DMS79 treated with DMSO at 0.1 percent for 48 hours (cell line): ENCODE measurements at regions not wholly inside any gene's neighbourhood (a gene's known extent, or its start where the extent isn't known, plus 50 kb on each side); places are given as distances from the start of the nearest gene placed in this dataset.

Experiments used
- DNase-seq: peaks from one replicate; lab custom pipeline; 2025; lab: John Stamatoyannopoulos, UW

GRCh38 chrX:6694221-6694620, 159.3 kb upstream of the VCX3A start:
- no peak for DNase-seq

GRCh38 chrX:6693051-6693450, 158.1 kb upstream of the VCX3A start:
- DNase-seq = no peak

GRCh38 chrX:6685489-6685888, 150.6 kb upstream of the VCX3A start:
- no peak for DNase-seq

- DNase-seq = no peak
Observed at GRCh38 chrX:6683353-6683752, 148.4 kb upstream of the VCX3A start.

- DNase-seq = no peak
Observed at GRCh38 chrX:6681521-6682145, 146.7 kb upstream of the VCX3A start.

- DNase-seq = no peak
Observed at GRCh38 chrX:6679988-6680387, 145.1 kb upstream of the VCX3A start.

GRCh38 chrX:6679550-6679949, 144.6 kb upstream of the VCX3A start:
- DNase-seq = no peak

- DNase-seq = peak; percentile 24
Observed at GRCh38 chrX:6678313-6678712, 143.4 kb upstream of the VCX3A start.

- DNase-seq = no peak
Observed at GRCh38 chrX:6674734-6675133, 139.8 kb upstream of the VCX3A start.

- no peak for DNase-seq
Observed at GRCh38 chrX:6667048-6667768, 132.3 kb upstream of the VCX3A start.

- DNase-seq = no peak
Observed at GRCh38 chrX:6666624-6667023, 131.7 kb upstream of the VCX3A start.

GRCh38 chrX:6661736-6662135, 126.8 kb upstream of the VCX3A start:
- DNase-seq = no peak

GRCh38 chrX:6660567-6661264, 125.8 kb upstream of the VCX3A start:
- no peak for DNase-seq

- DNase-seq = no peak
Observed at GRCh38 chrX:6645216-6645615, 110.3 kb upstream of the VCX3A start.

GRCh38 chrX:6644411-6644810, 109.5 kb upstream of the VCX3A start:
- no peak for DNase-seq

- DNase-seq = no peak
Observed at GRCh38 chrX:6640727-6641126, 105.8 kb upstream of the VCX3A start.

- no peak for DNase-seq
Observed at GRCh38 chrX:6614506-6614905, 79.6 kb upstream of the VCX3A start.

GRCh38 chrX:6599230-6599860, 64.4 kb upstream of the VCX3A start:
- DNase-seq = no peak
